WTC11 (cell line): ENCODE measurements at regions not wholly inside any gene's neighbourhood (a gene's known extent, or its start where the extent isn't known, plus 50 kb on each side); places are given as distances from the start of the nearest gene placed in this dataset.
A peak's percentile ranks its signal among the peaks of the same experiment; 100 is the strongest.

Experiments
- ATAC-seq: fragments of 200-7000 bp; cut with Tn5 transposase; 2 replicates; pipeline ENCODE4 v1.10.0; 2021; ENCODE audit warnings: mild to moderate bottlenecking, moderate library complexity
- CTCF ChIA-PET: fragments of 300-600 bp; sonication (Branson Sonifier 250); formaldehyde crosslinking; loops from one replicate; lab custom pipeline; 2021; ENCODE audit warnings: antibody characterized with exemption; lab: Charles Lee
- POLR2A ChIA-PET: fragments of 350-600 bp; sonication (Branson Sonifier 250); formaldehyde crosslinking; loops from one replicate; lab custom pipeline; 2021; ENCODE audit warnings: antibody characterized with exemption; lab: Charles Lee
- DNase-seq: peaks from one replicate; pipeline ENCODE4 v3.0.0; 2021; ENCODE audit warnings: low spot score
- H3K27ac Mint-ChIP-seq: 2 replicates; pipeline ENCODE4 v1.8.0; 2021; ENCODE audit warnings: mixed read lengths
- H3K27me3 Mint-ChIP-seq: 2 replicates; pipeline ENCODE4 v1.8.0; 2021; ENCODE audit warnings: low read depth, mild to moderate bottlenecking, moderate library complexity, mixed read lengths
- H3K36me3 Mint-ChIP-seq: 2 replicates; pipeline ENCODE4 v1.8.0; 2021; ENCODE audit warnings: mixed read lengths
- H3K4me1 Mint-ChIP-seq: 2 replicates; pipeline ENCODE4 v1.8.0; 2022; ENCODE audit warnings: mixed read lengths
- H3K4me3 Mint-ChIP-seq: 2 replicates; pipeline ENCODE4 v1.8.0; 2021; ENCODE audit warnings: mild to moderate bottlenecking, moderate library complexity, mixed read lengths
- H3K9me3 Mint-ChIP-seq: 2 replicates; pipeline ENCODE4 v1.8.0; 2021; ENCODE audit warnings: mixed read lengths
- CBFB ChIP-seq: sonication (generic); formaldehyde crosslinking; IDR thresholded peaks from 2 replicates; pipeline ENCODE4 v1.8.1; 2022; ENCODE audit warnings: mild to moderate bottlenecking, low read depth, missing genetic modification reagents
- EMX1 ChIP-seq: fragments of 250-450 bp; sonication (Bioruptor Pico); IDR thresholded peaks from 2 replicates; pipeline ENCODE4 v1.8.0; 2021; ENCODE audit warnings: mild to moderate bottlenecking
- FOXK1 ChIP-seq: sonication (generic); formaldehyde crosslinking; IDR thresholded peaks from 2 replicates; pipeline ENCODE4 v1.8.0; 2022; ENCODE audit warnings: mild to moderate bottlenecking, moderate library complexity, missing genetic modification reagents
- GRHL2 ChIP-seq: fragments of 250-450 bp; sonication (Bioruptor Pico); IDR thresholded peaks from 2 replicates; pipeline ENCODE4 v1.8.0; 2022; ENCODE audit warnings: mild to moderate bottlenecking, moderate library complexity; ENCODE audit not compliant: insufficient replicate concordance, severe bottlenecking
- GTF2I ChIP-seq: fragments of 250-450 bp; sonication (Bioruptor Pico); conservative IDR thresholded peaks from 2 replicates; pipeline ENCODE4 v1.4.0; 2021; ENCODE audit warnings: mild to moderate bottlenecking
- HMGXB4 ChIP-seq: sonication (generic); formaldehyde crosslinking; IDR thresholded peaks from 2 replicates; pipeline ENCODE4 v1.8.1; 2023; ENCODE audit warnings: mild to moderate bottlenecking, moderate library complexity, missing genetic modification reagents
- IRF1 ChIP-seq: sonication (generic); formaldehyde crosslinking; IDR thresholded peaks from 2 replicates; pipeline ENCODE4 v1.8.0; 2023; ENCODE audit warnings: missing genetic modification reagents
- KAT7 ChIP-seq: sonication (generic); formaldehyde crosslinking; IDR thresholded peaks from 2 replicates; pipeline ENCODE4 v1.8.1; 2023; ENCODE audit warnings: missing genetic modification reagents, mild to moderate bottlenecking, borderline replicate concordance
- MLX ChIP-seq: sonication (generic); formaldehyde crosslinking; IDR thresholded peaks from 2 replicates; pipeline ENCODE4 v1.8.1; 2023; ENCODE audit warnings: mild to moderate bottlenecking, missing genetic modification reagents, moderate library complexity
- NFYB ChIP-seq: sonication (generic); formaldehyde crosslinking; conservative IDR thresholded peaks from 2 replicates; pipeline ENCODE4 v1.8.0; 2022; ENCODE audit warnings: low read depth, missing genetic modification reagents
- NR1H2 ChIP-seq: sonication (generic); formaldehyde crosslinking; IDR thresholded peaks from 2 replicates; pipeline ENCODE4 v1.9.0; 2021; ENCODE audit warnings: mild to moderate bottlenecking, moderate library complexity, missing genetic modification reagents
- PREB ChIP-seq: sonication (generic); formaldehyde crosslinking; IDR thresholded peaks from 2 replicates; pipeline ENCODE4 v1.8.1; 2022; ENCODE audit warnings: mild to moderate bottlenecking, missing genetic modification reagents, moderate library complexity, borderline replicate concordance
- RORB ChIP-seq: fragments of 250-450 bp; sonication (Bioruptor Pico); IDR thresholded peaks from 2 replicates; pipeline ENCODE4 v1.9.0; 2021; ENCODE audit warnings: mild to moderate bottlenecking
- TCF7 ChIP-seq: sonication (generic); formaldehyde crosslinking; IDR thresholded peaks from 2 replicates; pipeline ENCODE4 v1.8.0; 2022; ENCODE audit warnings: mild to moderate bottlenecking, low read depth, missing genetic modification reagents, moderate library complexity
- TEAD1 ChIP-seq: sonication (generic); formaldehyde crosslinking; IDR thresholded peaks from 2 replicates; pipeline ENCODE4 v1.8.0; 2022; ENCODE audit warnings: mild to moderate bottlenecking, missing genetic modification reagents
- ZBTB21 ChIP-seq: sonication (generic); formaldehyde crosslinking; IDR thresholded peaks from 2 replicates; pipeline ENCODE4 v1.8.1; 2023; ENCODE audit warnings: mild to moderate bottlenecking, missing genetic modification reagents, borderline replicate concordance
- ZNF138 ChIP-seq: sonication (generic); formaldehyde crosslinking; conservative IDR thresholded peaks from 2 replicates; pipeline ENCODE4 v1.8.1; 2022; ENCODE audit warnings: mild to moderate bottlenecking, moderate library complexity, missing genetic modification reagents
- ZNF416 ChIP-seq: fragments of 250-450 bp; sonication (Bioruptor Pico); IDR thresholded peaks from 2 replicates; pipeline ENCODE4 v1.9.0; 2021; ENCODE audit warnings: mild to moderate bottlenecking, inconsistent platforms
- ZNF671 ChIP-seq: fragments of 250-450 bp; sonication (Bioruptor Pico); IDR thresholded peaks from 2 replicates; pipeline ENCODE4 v1.8.0; 2021; ENCODE audit warnings: mild to moderate bottlenecking
- TF ChIP-seq, protein P1 (sequence below): fragments of 200-600 bp; IDR thresholded peaks from 2 replicates; pipeline ENCODE4 v1.8.0; 2022; ENCODE audit warnings: antibody characterized with exemption
- TF ChIP-seq, protein P2 (sequence below): sonication (generic); formaldehyde crosslinking; IDR thresholded peaks from 2 replicates; pipeline ENCODE4 v1.8.1; 2023; ENCODE audit warnings: mild to moderate bottlenecking, missing genetic modification reagents, moderate library complexity
- TF ChIP-seq, protein P3 (sequence below): sonication (generic); formaldehyde crosslinking; IDR thresholded peaks from 2 replicates; pipeline ENCODE4 v1.8.0; 2022; ENCODE audit warnings: mild to moderate bottlenecking, missing genetic modification reagents

- POLR2A ChIA-PET: no interaction called here
- DNase-seq: no peak
- Mint-ChIP-seq H3K36me3 (no peaks in the 10 kb centered on the region), H3K27ac (no peak overlapping the region), H3K4me3 (no peak overlapping the region), H3K4me1 (no peaks in the 10 kb centered on the region), H3K9me3 (peaks cover 18% of the 10 kb centered on the region), H3K27me3 (no peaks in the 10 kb centered on the region)
- CTCF ChIA-PET: no interaction called here
- no peak for TF ChIP-seq NFYB (CRISPR knock-in tag)
- no peak for TF ChIP-seq EMX1
- peak; percentile 46; the same call in 1 of the 2 replicates for TF ChIP-seq GTF2I (CRISPR knock-in tag)
- ATAC-seq: no peak
These were observed 510.2 kb downstream of the JRKL start for GRCh38 chr11:96899971-96900370.

DNA sequence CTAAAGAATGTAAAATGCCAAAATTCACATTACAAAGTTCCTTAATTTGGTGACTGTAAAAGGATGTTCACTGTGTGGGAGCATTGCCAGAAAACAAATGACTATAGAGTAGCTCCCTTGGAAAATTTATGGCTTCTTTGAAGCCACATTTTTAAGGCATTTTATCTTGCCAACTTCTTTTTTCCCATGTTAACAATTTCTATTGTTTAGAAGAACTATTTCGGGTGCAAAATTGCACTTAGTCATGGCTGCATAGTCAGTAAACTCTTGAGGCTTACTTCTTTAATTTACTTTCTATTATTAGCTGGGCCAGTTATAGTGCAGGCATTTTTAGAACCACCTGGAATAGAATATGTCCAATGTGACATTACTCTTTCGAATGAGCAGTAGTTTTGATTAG is 515.3 kb downstream of the JRKL start:
- DNase-seq (no peak), ATAC-seq (no peak)
- peaks cover 8% of the 10 kb centered on the region; the same call in 1 of the 2 replicates for H3K9me3 Mint-ChIP-seq

DNA sequence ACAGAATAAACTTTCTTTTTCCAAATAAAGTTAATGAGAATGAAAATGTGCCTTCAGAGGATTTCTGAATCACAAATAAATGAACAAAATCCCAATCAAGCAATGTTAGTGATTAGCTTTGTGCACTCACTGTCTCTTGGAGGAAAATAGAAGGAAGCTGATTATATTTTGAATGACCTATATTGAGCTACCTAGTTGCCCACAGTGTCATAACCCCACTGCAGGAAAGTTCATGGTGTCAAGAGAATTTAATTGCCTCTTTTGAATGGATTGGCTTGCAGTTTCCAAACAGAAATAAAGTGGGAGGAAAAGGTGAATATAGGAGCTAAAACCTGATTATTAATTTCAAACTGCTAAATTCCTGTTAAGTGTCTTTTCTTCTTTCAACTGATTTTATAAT is 515.9 kb downstream of the JRKL start:
- no peak overlapping the region for H3K27ac Mint-ChIP-seq
- CTCF ChIA-PET: no interaction called here
- TF ChIP-seq, protein P1, sequence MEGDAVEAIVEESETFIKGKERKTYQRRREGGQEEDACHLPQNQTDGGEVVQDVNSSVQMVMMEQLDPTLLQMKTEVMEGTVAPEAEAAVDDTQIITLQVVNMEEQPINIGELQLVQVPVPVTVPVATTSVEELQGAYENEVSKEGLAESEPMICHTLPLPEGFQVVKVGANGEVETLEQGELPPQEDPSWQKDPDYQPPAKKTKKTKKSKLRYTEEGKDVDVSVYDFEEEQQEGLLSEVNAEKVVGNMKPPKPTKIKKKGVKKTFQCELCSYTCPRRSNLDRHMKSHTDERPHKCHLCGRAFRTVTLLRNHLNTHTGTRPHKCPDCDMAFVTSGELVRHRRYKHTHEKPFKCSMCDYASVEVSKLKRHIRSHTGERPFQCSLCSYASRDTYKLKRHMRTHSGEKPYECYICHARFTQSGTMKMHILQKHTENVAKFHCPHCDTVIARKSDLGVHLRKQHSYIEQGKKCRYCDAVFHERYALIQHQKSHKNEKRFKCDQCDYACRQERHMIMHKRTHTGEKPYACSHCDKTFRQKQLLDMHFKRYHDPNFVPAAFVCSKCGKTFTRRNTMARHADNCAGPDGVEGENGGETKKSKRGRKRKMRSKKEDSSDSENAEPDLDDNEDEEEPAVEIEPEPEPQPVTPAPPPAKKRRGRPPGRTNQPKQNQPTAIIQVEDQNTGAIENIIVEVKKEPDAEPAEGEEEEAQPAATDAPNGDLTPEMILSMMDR: no peak
- TF ChIP-seq, protein P2, sequence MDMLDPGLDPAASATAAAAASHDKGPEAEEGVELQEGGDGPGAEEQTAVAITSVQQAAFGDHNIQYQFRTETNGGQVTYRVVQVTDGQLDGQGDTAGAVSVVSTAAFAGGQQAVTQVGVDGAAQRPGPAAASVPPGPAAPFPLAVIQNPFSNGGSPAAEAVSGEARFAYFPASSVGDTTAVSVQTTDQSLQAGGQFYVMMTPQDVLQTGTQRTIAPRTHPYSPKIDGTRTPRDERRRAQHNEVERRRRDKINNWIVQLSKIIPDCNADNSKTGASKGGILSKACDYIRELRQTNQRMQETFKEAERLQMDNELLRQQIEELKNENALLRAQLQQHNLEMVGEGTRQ (CRISPR knock-in tag): no peak
- no peak for TF ChIP-seq MLX (CRISPR knock-in tag)
- TF ChIP-seq ZBTB21 (CRISPR knock-in tag): no peak
- no peak for TF ChIP-seq ZNF671 (CRISPR knock-in tag)
- TF ChIP-seq ZNF138: no peak
- TF ChIP-seq KAT7 (CRISPR knock-in tag): no peak
- TF ChIP-seq, protein P3, sequence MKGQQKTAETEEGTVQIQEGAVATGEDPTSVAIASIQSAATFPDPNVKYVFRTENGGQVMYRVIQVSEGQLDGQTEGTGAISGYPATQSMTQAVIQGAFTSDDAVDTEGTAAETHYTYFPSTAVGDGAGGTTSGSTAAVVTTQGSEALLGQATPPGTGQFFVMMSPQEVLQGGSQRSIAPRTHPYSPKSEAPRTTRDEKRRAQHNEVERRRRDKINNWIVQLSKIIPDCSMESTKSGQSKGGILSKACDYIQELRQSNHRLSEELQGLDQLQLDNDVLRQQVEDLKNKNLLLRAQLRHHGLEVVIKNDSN: no peak
- no peak for TF ChIP-seq RORB (CRISPR knock-in tag)
- no peak for TF ChIP-seq IRF1 (CRISPR knock-in tag)
- TF ChIP-seq ZNF416 (CRISPR knock-in tag): no peak

More for the DNA sequence above, 515.3 kb downstream of the JRKL start:
- Mint-ChIP-seq H3K4me1 (no peaks in the 10 kb centered on the region), H3K36me3 (no peaks in the 10 kb centered on the region), H3K27ac (no peak overlapping the region), H3K27me3 (no peaks in the 10 kb centered on the region), H3K4me3 (no peak overlapping the region)
- TF ChIP-seq, protein P1: no peak
- TF ChIP-seq GRHL2 (CRISPR knock-in tag): no peak
- TF ChIP-seq TCF7: no peak
- no peak for TF ChIP-seq CBFB (CRISPR knock-in tag)
- no peak for TF ChIP-seq TEAD1
- no peak for TF ChIP-seq NR1H2
- no peak for TF ChIP-seq PREB (CRISPR knock-in tag)
- TF ChIP-seq HMGXB4 (CRISPR knock-in tag): no peak
- no peak for TF ChIP-seq FOXK1
- POLR2A ChIA-PET: no interaction called here
- CTCF ChIA-PET: no interaction called here

More for the DNA sequence above, 515.9 kb downstream of the JRKL start:
- Mint-ChIP-seq H3K4me1 (no peaks in the 10 kb centered on the region), H3K27me3 (no peaks in the 10 kb centered on the region), H3K4me3 (no peak overlapping the region), H3K36me3 (no peaks in the 10 kb centered on the region), H3K9me3 (peaks cover 5% of the 10 kb centered on the region; the same call in 1 of the 2 replicates)
- no peak for ATAC-seq
- no peak for DNase-seq
- POLR2A ChIA-PET: no interaction called here
